ENCODE measurements at regions not wholly inside any gene's neighbourhood (a gene's known extent, or its start where the extent isn't known, plus 50 kb on each side); places are given as distances from the start of the nearest gene placed in this dataset.

DNA sequence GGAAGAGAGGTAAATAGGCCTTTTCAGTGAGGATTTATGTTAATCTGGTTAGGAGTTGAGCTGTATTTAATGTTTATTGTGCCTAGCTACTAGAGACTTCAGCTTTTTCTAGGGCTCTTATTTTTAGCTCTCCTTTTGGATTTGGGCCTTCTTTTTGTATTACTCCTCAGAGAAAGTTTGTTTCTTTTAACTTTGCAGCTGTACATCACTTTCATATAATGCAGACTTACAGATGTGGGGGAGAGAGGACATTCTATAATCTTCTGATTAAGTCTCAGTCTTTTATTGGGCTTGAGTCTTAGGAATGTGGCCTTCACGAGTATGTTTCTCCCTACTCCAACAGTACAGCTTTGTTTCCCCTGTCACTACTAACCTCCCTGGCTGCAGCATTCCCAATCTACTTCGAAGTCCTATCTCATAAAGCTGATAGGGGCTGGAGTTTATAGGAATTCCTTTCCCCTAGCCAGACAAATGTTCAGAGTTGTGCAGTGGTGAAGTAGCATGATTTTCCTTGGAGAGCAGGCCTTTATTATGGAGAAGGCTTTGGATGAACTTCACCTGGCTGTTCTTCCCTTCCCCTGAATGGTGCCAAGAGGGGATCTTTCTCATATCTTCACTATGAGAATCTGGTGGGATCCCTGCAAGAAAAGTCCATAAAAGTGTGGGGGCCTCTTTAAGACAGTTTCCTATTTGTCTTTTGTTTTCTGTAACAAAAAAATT lies 82.2 kb upstream of the CBLB start:
- no peaks in the 10 kb centered on the region for H3K4me1 Mint-ChIP-seq
- no peak overlapping the region for H3K27ac ChIP-seq (ENCODE audit: low read depth)
- DNase-seq (ENCODE audit: low spot score) (no peak), ATAC-seq (no peak)
- no peaks in the 10 kb centered on the region for H3K79me2 ChIP-seq (replicated peaks; ENCODE audit: insufficient read depth)
- H3K36me3 Mint-ChIP-seq (ENCODE audit: low read depth) = no peaks in the 10 kb centered on the region
- H3K27ac Mint-ChIP-seq = peak overlapping the region; percentile 30; the same call in 1 of the 2 replicates
- no peaks in the 10 kb centered on the region for H3K9me2 ChIP-seq (ENCODE audit: insufficient read depth)
- no peaks in the 10 kb centered on the region for H3K36me3 ChIP-seq (ENCODE audit: insufficient read depth)
- TF ChIP-seq STAT1 (IDR thresholded peaks at IDR 0.05; ENCODE audit: unreplicated experiment) = no peak
- no peak overlapping the region for H3K4me2 ChIP-seq
- H3K27me3 ChIP-seq (ENCODE audit: insufficient read depth) = no peaks in the 10 kb centered on the region
- no peak overlapping the region for H3K4me3 ChIP-seq
- H2AFZ ChIP-seq = 0 out of 2 replicates have a peak overlapping the region, but pooled peaks have one; percentile 24
- H3K9me3 Mint-ChIP-seq = no peaks in the 10 kb centered on the region
- no peaks in the 10 kb centered on the region for H4K20me1 ChIP-seq (replicated peaks; ENCODE audit: insufficient read depth)
- H3K4me3 Mint-ChIP-seq = no peak overlapping the region
- no peaks in the 10 kb centered on the region for H3K4me1 ChIP-seq (ENCODE audit: insufficient read depth)
- H3K27me3 Mint-ChIP-seq (ENCODE audit: insufficient read depth, low read depth, poor library complexity) = no peaks in the 10 kb centered on the region
- H3F3A ChIP-seq (replicated peaks; ENCODE audit: low read depth) = no peaks in the 10 kb centered on the region

GRCh38 chr3:105953831-105954230 lies 85.0 kb upstream of the CBLB start:
- DNase-seq (ENCODE audit: low spot score) (no peak), ATAC-seq (no peak)
- Histone ChIP-seq H3K4me2 (no peak overlapping the region), H3K79me2 (replicated peaks; ENCODE audit: insufficient read depth) (no peaks in the 10 kb centered on the region), H3F3A (replicated peaks; ENCODE audit: low read depth) (no peaks in the 10 kb centered on the region), H3K27me3 (ENCODE audit: insufficient read depth) (no peaks in the 10 kb centered on the region), H3K4me3 (no peak overlapping the region), H3K9me2 (ENCODE audit: insufficient read depth) (no peaks in the 10 kb centered on the region), H4K20me1 (replicated peaks; ENCODE audit: insufficient read depth) (no peaks in the 10 kb centered on the region), H3K27ac (ENCODE audit: low read depth) (no peak overlapping the region), H2AFZ (no peak overlapping the region), H3K4me1 (ENCODE audit: insufficient read depth) (no peaks in the 10 kb centered on the region), H3K36me3 (ENCODE audit: insufficient read depth) (no peaks in the 10 kb centered on the region)
- Mint-ChIP-seq H3K27me3 (ENCODE audit: insufficient read depth, low read depth, poor library complexity) (no peaks in the 10 kb centered on the region), H3K27ac (no peak overlapping the region), H3K9me3 (no peaks in the 10 kb centered on the region), H3K4me1 (no peaks in the 10 kb centered on the region), H3K36me3 (ENCODE audit: low read depth) (no peaks in the 10 kb centered on the region), H3K4me3 (no peak overlapping the region)
- TF ChIP-seq POLR2AphosphoS5 (IDR thresholded peaks at IDR 0.05; ENCODE audit: low read depth) = no peak
- no peak for TF ChIP-seq NANOG (IDR thresholded peaks at IDR 0.05; ENCODE audit: borderline replicate concordance)
- no peak for TF ChIP-seq ZNF462 (CRISPR knock-in tag; IDR thresholded peaks at IDR 0.05)
- TF ChIP-seq ZNF331 (CRISPR knock-in tag; IDR thresholded peaks at IDR 0.05; ENCODE audit: low read depth) = no peak
- TF ChIP-seq, protein P1, sequence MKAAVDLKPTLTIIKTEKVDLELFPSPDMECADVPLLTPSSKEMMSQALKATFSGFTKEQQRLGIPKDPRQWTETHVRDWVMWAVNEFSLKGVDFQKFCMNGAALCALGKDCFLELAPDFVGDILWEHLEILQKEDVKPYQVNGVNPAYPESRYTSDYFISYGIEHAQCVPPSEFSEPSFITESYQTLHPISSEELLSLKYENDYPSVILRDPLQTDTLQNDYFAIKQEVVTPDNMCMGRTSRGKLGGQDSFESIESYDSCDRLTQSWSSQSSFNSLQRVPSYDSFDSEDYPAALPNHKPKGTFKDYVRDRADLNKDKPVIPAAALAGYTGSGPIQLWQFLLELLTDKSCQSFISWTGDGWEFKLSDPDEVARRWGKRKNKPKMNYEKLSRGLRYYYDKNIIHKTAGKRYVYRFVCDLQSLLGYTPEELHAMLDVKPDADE (IDR thresholded peaks at IDR 0.05) = no peak
- no peak for TF ChIP-seq CREB1 (CRISPR knock-in tag; IDR thresholded peaks at IDR 0.05; ENCODE audit: low read depth)
- TF ChIP-seq EZH2phosphoT487 (IDR thresholded peaks at IDR 0.05; ENCODE audit: unreplicated experiment) = no peak
- TF ChIP-seq, protein P2, sequence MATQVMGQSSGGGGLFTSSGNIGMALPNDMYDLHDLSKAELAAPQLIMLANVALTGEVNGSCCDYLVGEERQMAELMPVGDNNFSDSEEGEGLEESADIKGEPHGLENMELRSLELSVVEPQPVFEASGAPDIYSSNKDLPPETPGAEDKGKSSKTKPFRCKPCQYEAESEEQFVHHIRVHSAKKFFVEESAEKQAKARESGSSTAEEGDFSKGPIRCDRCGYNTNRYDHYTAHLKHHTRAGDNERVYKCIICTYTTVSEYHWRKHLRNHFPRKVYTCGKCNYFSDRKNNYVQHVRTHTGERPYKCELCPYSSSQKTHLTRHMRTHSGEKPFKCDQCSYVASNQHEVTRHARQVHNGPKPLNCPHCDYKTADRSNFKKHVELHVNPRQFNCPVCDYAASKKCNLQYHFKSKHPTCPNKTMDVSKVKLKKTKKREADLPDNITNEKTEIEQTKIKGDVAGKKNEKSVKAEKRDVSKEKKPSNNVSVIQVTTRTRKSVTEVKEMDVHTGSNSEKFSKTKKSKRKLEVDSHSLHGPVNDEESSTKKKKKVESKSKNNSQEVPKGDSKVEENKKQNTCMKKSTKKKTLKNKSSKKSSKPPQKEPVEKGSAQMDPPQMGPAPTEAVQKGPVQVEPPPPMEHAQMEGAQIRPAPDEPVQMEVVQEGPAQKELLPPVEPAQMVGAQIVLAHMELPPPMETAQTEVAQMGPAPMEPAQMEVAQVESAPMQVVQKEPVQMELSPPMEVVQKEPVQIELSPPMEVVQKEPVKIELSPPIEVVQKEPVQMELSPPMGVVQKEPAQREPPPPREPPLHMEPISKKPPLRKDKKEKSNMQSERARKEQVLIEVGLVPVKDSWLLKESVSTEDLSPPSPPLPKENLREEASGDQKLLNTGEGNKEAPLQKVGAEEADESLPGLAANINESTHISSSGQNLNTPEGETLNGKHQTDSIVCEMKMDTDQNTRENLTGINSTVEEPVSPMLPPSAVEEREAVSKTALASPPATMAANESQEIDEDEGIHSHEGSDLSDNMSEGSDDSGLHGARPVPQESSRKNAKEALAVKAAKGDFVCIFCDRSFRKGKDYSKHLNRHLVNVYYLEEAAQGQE (IDR thresholded peaks at IDR 0.05; ENCODE audit: unreplicated experiment) = no peak
- TF ChIP-seq STAT1 (IDR thresholded peaks at IDR 0.05; ENCODE audit: unreplicated experiment) = no peak
- TF ChIP-seq ZNF114 (CRISPR knock-in tag; IDR thresholded peaks at IDR 0.05) = no peak
- no peak for TF ChIP-seq JUNB (IDR thresholded peaks at IDR 0.05; ENCODE audit: unreplicated experiment)

Data from GM23338 (cell line).